ENCODE measurements at regions not wholly inside any gene's neighbourhood (a gene's known extent, or its start where the extent isn't known, plus 50 kb on each side); places are given as distances from the start of the nearest gene placed in this dataset.

DNA sequence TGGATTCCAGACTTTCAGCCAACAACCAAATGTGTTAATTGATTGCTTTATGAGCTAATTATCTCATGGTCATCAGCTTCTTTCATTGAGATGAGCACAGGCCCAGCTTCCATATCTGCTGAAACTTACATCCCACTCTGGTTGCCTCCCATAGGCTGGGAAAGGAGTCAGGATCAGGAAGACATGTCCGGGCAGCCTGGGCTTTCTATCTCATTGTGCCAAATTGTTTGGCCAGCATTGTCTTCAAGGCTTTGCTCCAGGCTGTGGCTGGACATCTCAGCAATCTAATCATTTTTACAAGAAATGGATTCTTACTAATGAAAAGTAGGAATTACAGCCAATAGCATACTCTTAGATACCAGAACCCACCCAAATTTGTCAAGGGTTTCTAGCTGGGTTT is 295.2 kb downstream of the CXCL12 start:
- ATAC-seq (no peak), DNase-seq (no peak)
- Histone ChIP-seq H3K27me3 (ENCODE audit: control insufficient read depth, insufficient read depth, low read length) (no peaks in the 10 kb centered on the region), H3K27ac (ENCODE audit: low read length) (no peak overlapping the region), H3K9me3 (ENCODE audit: control insufficient read depth, insufficient read depth, low read length) (no peaks in the 10 kb centered on the region), H3K4me1 (ENCODE audit: control insufficient read depth, insufficient read depth, low read length) (no peaks in the 10 kb centered on the region), H3K36me3 (ENCODE audit: control insufficient read depth, insufficient read depth, low read length) (no peaks in the 10 kb centered on the region), H3K4me3 (ENCODE audit: low read length) (no peak overlapping the region)
- no peak overlapping the region for H3K4me3 Mint-ChIP-seq
- peaks cover 12 to 39% of the 10 kb centered on the region in 2 donors for H3K27me3 Mint-ChIP-seq (ENCODE audit: low read depth in 2 of 2)
- TF ChIP-seq, protein P1, sequence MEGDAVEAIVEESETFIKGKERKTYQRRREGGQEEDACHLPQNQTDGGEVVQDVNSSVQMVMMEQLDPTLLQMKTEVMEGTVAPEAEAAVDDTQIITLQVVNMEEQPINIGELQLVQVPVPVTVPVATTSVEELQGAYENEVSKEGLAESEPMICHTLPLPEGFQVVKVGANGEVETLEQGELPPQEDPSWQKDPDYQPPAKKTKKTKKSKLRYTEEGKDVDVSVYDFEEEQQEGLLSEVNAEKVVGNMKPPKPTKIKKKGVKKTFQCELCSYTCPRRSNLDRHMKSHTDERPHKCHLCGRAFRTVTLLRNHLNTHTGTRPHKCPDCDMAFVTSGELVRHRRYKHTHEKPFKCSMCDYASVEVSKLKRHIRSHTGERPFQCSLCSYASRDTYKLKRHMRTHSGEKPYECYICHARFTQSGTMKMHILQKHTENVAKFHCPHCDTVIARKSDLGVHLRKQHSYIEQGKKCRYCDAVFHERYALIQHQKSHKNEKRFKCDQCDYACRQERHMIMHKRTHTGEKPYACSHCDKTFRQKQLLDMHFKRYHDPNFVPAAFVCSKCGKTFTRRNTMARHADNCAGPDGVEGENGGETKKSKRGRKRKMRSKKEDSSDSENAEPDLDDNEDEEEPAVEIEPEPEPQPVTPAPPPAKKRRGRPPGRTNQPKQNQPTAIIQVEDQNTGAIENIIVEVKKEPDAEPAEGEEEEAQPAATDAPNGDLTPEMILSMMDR (IDR thresholded peaks at IDR 0.05), result no peak
- 93% methylated on average over 1 of the region's 1 CpG for WGBS (ENCODE audit: insufficient coverage)
- H3K36me3 Mint-ChIP-seq, result no peaks in the 10 kb centered on the region
- no peak overlapping the region for H3K27ac Mint-ChIP-seq
- H3K9me3 Mint-ChIP-seq, result peaks cover 0 to 5% of the 10 kb centered on the region in 2 donors
- H3K4me1 Mint-ChIP-seq, result no peaks in the 10 kb centered on the region
- intact Hi-C loops (cut with micrococcal nuclease), result no loop called here

DNA sequence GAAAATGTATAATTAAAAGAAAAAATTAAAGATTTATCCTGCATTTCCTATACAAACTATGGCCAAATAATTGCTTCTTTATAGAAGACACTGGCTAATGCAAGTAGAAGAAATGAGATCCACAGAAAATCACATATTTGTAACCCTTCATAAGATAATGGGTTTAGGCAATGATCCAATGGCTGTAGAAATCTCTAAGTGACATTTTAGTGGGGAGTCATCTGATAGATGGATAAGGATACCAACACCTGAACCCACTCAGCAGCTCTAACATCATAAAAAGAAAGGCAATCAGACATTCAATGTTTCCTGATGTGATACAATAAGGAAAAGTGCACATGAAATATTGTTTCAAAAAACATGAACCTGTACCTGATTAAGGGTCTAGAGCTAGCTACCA is 297.5 kb downstream of the CXCL12 start:
- intact Hi-C loops (cut with micrococcal nuclease), result no loop called here
- H3K9me3 Mint-ChIP-seq, result peaks cover 0 to 5% of the 10 kb centered on the region in 2 donors
- ATAC-seq (no peak), DNase-seq (no peak)
- H3K4me1 Mint-ChIP-seq, result no peaks in the 10 kb centered on the region
- Histone ChIP-seq H3K4me3 (ENCODE audit: low read length) (no peak overlapping the region), H3K27me3 (ENCODE audit: control insufficient read depth, insufficient read depth, low read length) (no peaks in the 10 kb centered on the region), H3K27ac (ENCODE audit: low read length) (no peak overlapping the region), H3K9me3 (ENCODE audit: control insufficient read depth, insufficient read depth, low read length) (no peaks in the 10 kb centered on the region), H3K4me1 (ENCODE audit: control insufficient read depth, insufficient read depth, low read length) (no peaks in the 10 kb centered on the region), H3K36me3 (ENCODE audit: control insufficient read depth, insufficient read depth, low read length) (no peaks in the 10 kb centered on the region)
- no peak overlapping the region for H3K4me3 Mint-ChIP-seq
- no peak overlapping the region for H3K27ac Mint-ChIP-seq
- H3K36me3 Mint-ChIP-seq, result no peaks in the 10 kb centered on the region
- H3K27me3 Mint-ChIP-seq (ENCODE audit: low read depth in 2 of 2), result peaks cover 6 to 29% of the 10 kb centered on the region in 2 donors
- TF ChIP-seq, protein P1 (IDR thresholded peaks at IDR 0.05), result no peak

DNA sequence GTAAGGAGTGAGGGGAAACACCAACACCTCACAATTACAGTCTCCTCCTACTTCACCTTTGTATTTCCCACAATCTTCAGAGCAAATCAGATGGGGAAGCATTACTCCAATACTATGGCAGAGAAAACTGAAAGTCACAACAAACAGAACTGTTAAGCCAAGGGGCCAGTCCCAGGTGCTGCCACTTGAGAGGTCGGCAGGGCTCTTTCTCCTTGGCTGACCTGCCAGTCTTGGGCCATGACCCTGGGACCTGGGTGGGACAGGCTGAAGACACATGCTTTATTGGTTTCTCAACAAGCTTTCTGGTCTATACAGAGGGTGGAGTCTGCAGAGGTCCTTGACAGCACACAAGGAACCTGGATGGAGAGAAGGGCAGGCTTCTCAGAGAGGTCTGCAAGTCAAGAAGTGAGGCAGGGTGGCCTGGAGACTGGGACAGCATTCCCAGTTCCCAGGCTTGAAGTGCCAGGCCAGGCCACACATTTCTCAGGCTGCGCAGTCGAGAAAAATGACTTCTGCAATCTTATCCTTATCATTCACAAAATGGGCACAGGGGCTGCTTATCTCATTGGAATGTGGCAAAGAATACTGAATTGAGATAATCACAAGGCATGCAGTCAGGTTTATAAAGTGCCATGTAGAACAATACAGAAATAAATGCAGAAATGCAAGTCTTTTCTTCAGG is 301.0 kb downstream of the CXCL12 start:
- Histone ChIP-seq H3K4me1 (ENCODE audit: control insufficient read depth, insufficient read depth, low read length) (no peaks in the 10 kb centered on the region), H3K9me3 (ENCODE audit: control insufficient read depth, insufficient read depth, low read length) (no peaks in the 10 kb centered on the region), H3K27ac (ENCODE audit: low read length) (no peak overlapping the region), H3K4me3 (ENCODE audit: low read length) (no peak overlapping the region), H3K36me3 (ENCODE audit: control insufficient read depth, insufficient read depth, low read length) (no peaks in the 10 kb centered on the region), H3K27me3 (ENCODE audit: control insufficient read depth, insufficient read depth, low read length) (no peaks in the 10 kb centered on the region)
- H3K4me3 Mint-ChIP-seq, result no peak overlapping the region
- TF ChIP-seq, protein P1 (IDR thresholded peaks at IDR 0.05), result no peak
- 94% methylated on average over 2 of the region's 3 CpGs for WGBS (ENCODE audit: insufficient coverage)
- H3K27me3 Mint-ChIP-seq (ENCODE audit: low read depth in 2 of 2), result peaks cover 13 to 22% of the 10 kb centered on the region in 2 donors
- intact Hi-C loops (cut with micrococcal nuclease), result no loop called here
- H3K27ac Mint-ChIP-seq, result no peak overlapping the region
- no peaks in the 10 kb centered on the region for H3K4me1 Mint-ChIP-seq
- ATAC-seq (no peak), DNase-seq (no peak)
- H3K36me3 Mint-ChIP-seq, result no peaks in the 10 kb centered on the region
- H3K9me3 Mint-ChIP-seq, result no peaks in the 10 kb centered on the region

DNA sequence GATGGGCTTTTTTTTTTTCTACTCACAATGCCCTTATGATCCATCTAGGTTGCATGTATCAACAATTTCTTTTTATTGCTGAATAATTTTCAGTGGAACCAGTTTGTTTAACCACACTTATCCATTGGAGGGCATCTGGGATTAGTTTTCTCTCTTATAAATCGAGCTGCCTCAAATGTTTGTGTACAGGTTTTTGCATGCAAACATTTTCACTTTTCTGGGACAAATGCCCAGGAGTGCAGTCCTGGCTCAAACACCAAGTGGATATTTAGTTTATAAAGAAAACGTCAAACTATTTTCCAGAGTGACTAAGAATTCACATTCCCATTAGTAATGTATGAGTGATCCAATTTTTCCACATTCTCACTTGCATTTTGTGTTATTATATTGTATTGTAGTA is 313.4 kb downstream of the CXCL12 start:
- no peak overlapping the region for H3K4me3 ChIP-seq (ENCODE audit: low read length)
- Mint-ChIP-seq H3K27ac (no peak overlapping the region), H3K4me1 (no peaks in the 10 kb centered on the region), H3K27me3 (ENCODE audit: low read depth in 2 of 2) (peaks cover 10 to 29% of the 10 kb centered on the region in 2 donors), H3K4me3 (no peak overlapping the region), H3K9me3 (no peaks in the 10 kb centered on the region), H3K36me3 (no peaks in the 10 kb centered on the region)
- no peaks in the 10 kb centered on the region for H3K9me3 ChIP-seq (ENCODE audit: control insufficient read depth, insufficient read depth, low read length)
- no peak for ATAC-seq
- no peaks in the 10 kb centered on the region for H3K4me1 ChIP-seq (ENCODE audit: control insufficient read depth, insufficient read depth, low read length)
- H3K27ac ChIP-seq (ENCODE audit: low read length), result no peak overlapping the region
- intact Hi-C loops (cut with micrococcal nuclease), result no loop called here
- H3K27me3 ChIP-seq (ENCODE audit: control insufficient read depth, insufficient read depth, low read length), result no peaks in the 10 kb centered on the region
- TF ChIP-seq, protein P1 (IDR thresholded peaks at IDR 0.05), result no peak
- DNase-seq, result no peak
- H3K36me3 ChIP-seq (ENCODE audit: control insufficient read depth, insufficient read depth, low read length), result no peaks in the 10 kb centered on the region
- WGBS (ENCODE audit: insufficient coverage), result 50% methylated on average over 1 of the region's 2 CpGs
